Jurkat, Clone E6-1 (cell line): ENCODE measurements at regions not wholly inside any gene's neighbourhood (a gene's known extent, or its start where the extent isn't known, plus 50 kb on each side); places are given as distances from the start of the nearest gene placed in this dataset.
"Not testable (repeated sequence)": the region's sequence is repeated elsewhere in the genome, so short reads cannot be mapped to it uniquely, and the experiment has no call there.

Experiments used
- DNase-seq: peaks from one replicate; pipeline ENCODE4 v3.0.0-alpha.2; 2011; ENCODE audit warnings: low read depth, low spot score
- H3K4me3 ChIP-seq: 2 replicates; pipeline ENCODE4 v1.5.1; 2011; ENCODE audit warnings: mild to moderate bottlenecking, low read length, control low read depth, moderate library complexity

GRCh38 chr13:80884056-80884785, 543.3 kb upstream of the SPRY2 start:
- DNase-seq, result no peak
- H3K4me3 ChIP-seq, result no peak overlapping the region

- DNase-seq, result no peak
Measured at GRCh38 chr13:80883545-80883944, 542.6 kb upstream of the SPRY2 start.

GRCh38 chr13:80881942-80882445, 541.1 kb upstream of the SPRY2 start:
- H3K4me3 ChIP-seq, result no peak overlapping the region
- no peak for DNase-seq

More at GRCh38 chr13:80883545-80883944, 542.6 kb upstream of the SPRY2 start:
- H3K4me3 ChIP-seq, result no peak overlapping the region

GRCh38 chr13:80881495-80881894, 540.6 kb upstream of the SPRY2 start:
- no peak for DNase-seq

GRCh38 chr13:80881034-80881433, 540.1 kb upstream of the SPRY2 start:
- DNase-seq, result no peak
- H3K4me3 ChIP-seq, result no peak overlapping the region

More at GRCh38 chr13:80881495-80881894, 540.6 kb upstream of the SPRY2 start:
- no peak overlapping the region for H3K4me3 ChIP-seq

GRCh38 chr13:80877944-80878241, 537.0 kb upstream of the SPRY2 start:
- no peak for DNase-seq
- H3K4me3 ChIP-seq, result no peak overlapping the region

- no peak overlapping the region for H3K4me3 ChIP-seq
- no peak for DNase-seq
Measured at GRCh38 chr13:80877209-80877943, 536.5 kb upstream of the SPRY2 start.

- peak; percentile 20 for DNase-seq
- no peak overlapping the region for H3K4me3 ChIP-seq
Measured at GRCh38 chr13:80873589-80873988, 532.7 kb upstream of the SPRY2 start.

- not testable (repeated sequence) for DNase-seq, H3K4me3 ChIP-seq
Measured at GRCh38 chr13:80871971-80872370, 531.0 kb upstream of the SPRY2 start.

GRCh38 chr13:80871481-80871880, 530.6 kb upstream of the SPRY2 start:
- no peak for DNase-seq
- H3K4me3 ChIP-seq, result no peak overlapping the region

GRCh38 chr13:80870186-80870585, 529.3 kb upstream of the SPRY2 start:
- no peak for DNase-seq

GRCh38 chr13:80866921-80867320, 526.0 kb upstream of the SPRY2 start:
- no peak overlapping the region for H3K4me3 ChIP-seq
- no peak for DNase-seq

More at GRCh38 chr13:80870186-80870585, 529.3 kb upstream of the SPRY2 start:
- H3K4me3 ChIP-seq, result no peak overlapping the region

GRCh38 chr13:80865329-80865728, 524.4 kb upstream of the SPRY2 start:
- H3K4me3 ChIP-seq, result no peak overlapping the region
- DNase-seq, result no peak

- no peak overlapping the region for H3K4me3 ChIP-seq
- DNase-seq, result no peak
Measured at GRCh38 chr13:80862456-80862855, 521.5 kb upstream of the SPRY2 start.

- DNase-seq, result no peak
- H3K4me3 ChIP-seq, result no peak overlapping the region
Measured at GRCh38 chr13:80860845-80861244, 519.9 kb upstream of the SPRY2 start.

GRCh38 chr13:80858131-80858530, 517.2 kb upstream of the SPRY2 start:
- no peak for DNase-seq
- H3K4me3 ChIP-seq, result no peak overlapping the region

- no peak overlapping the region for H3K4me3 ChIP-seq
- DNase-seq, result no peak
Measured at GRCh38 chr13:80857321-80857720, 516.4 kb upstream of the SPRY2 start.

- H3K4me3 ChIP-seq, result no peak overlapping the region
- no peak for DNase-seq
Measured at GRCh38 chr13:80850771-80851170, 509.8 kb upstream of the SPRY2 start.

GRCh38 chr13:80844164-80844563, 503.2 kb upstream of the SPRY2 start:
- no peak for DNase-seq
- no peak overlapping the region for H3K4me3 ChIP-seq

- DNase-seq, result no peak
- H3K4me3 ChIP-seq, result no peak overlapping the region
Measured at GRCh38 chr13:80841414-80841813, 500.5 kb upstream of the SPRY2 start.
